ENCODE measurements at regions not wholly inside any gene's neighbourhood (a gene's known extent, or its start where the extent isn't known, plus 50 kb on each side); places are given as distances from the start of the nearest gene placed in this dataset.

DNA sequence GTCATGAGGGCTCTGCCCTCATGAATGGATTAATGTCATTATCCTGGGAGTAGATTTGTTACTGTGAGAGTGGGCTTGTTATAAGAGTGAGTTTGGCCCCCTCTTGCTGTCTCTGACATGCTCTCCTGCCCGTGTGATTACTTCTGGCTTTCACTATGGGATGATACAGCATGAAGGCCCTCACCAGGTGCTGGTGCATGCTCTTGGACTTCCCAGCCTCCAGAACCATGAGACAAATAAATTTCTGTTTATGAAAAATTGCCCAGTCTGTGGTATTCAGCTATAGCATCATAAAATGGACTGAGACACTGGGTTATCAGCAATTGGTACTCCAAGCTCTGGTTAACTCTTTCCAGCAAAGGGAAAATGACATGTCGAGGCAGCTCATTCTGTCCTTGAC is 76.2 kb upstream of the MAP3K7 start:
- Histone ChIP-seq H3K9me3 (ENCODE audit: insufficient read depth, low read length) (peaks cover 10% of the 10 kb centered on the region; the same call in 1 of the 2 replicates), H3K4me1 (ENCODE audit: insufficient read depth, insufficient read length) (no peaks in the 10 kb centered on the region), H3K9ac (ENCODE audit: insufficient read length, low read depth) (no peak overlapping the region), H3K27me3 (ENCODE audit: insufficient read depth, insufficient read length) (no peaks in the 10 kb centered on the region), H3K4me3 (ENCODE audit: insufficient read length, low read depth) (no peak overlapping the region), H3K36me3 (ENCODE audit: insufficient read depth, insufficient read length, low read length) (no peaks in the 10 kb centered on the region)
- DNase-seq (ENCODE audit: low read depth, low spot score): no peak
- no peak for TF ChIP-seq ZNF274 (IDR thresholded peaks at IDR 0.05; ENCODE audit: low read depth, low read length)
- TF ChIP-seq SUZ12 (IDR thresholded peaks at IDR 0.05; ENCODE audit: extremely low read depth, insufficient read depth, insufficient read length): no peak
- no peak for TF ChIP-seq YY1 (IDR thresholded peaks at IDR 0.05; ENCODE audit: insufficient read depth, insufficient read length)

DNA sequence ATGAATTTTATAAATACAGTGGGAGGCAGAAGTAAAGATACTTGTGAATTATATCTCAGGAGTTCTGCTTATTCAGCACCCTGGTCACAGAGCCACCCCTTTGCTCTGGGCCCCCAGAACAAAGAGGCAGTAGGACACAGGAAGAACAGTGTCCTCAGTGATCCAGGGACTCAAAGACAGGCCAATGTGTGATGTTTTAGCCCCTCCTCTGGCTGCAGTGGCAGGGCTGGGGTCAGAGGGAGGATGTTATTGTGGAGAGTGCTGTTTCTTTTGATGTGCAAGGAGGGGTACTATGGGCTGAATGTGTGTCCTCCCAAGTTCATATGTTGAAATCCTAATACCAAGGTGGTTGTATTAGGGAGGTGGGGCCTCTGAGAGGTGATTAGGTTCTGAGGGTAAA is 74.1 kb upstream of the MAP3K7 start:
- DNase-seq (ENCODE audit: low read depth, low spot score): no peak
- peaks cover 10% of the 10 kb centered on the region; the same call in 1 of the 2 replicates for H3K9me3 ChIP-seq (ENCODE audit: insufficient read depth, low read length)
- H3K4me1 ChIP-seq (ENCODE audit: insufficient read depth, insufficient read length): no peaks in the 10 kb centered on the region
- TF ChIP-seq YY1 (IDR thresholded peaks at IDR 0.05; ENCODE audit: insufficient read depth, insufficient read length): no peak
- no peak for TF ChIP-seq ZNF274 (IDR thresholded peaks at IDR 0.05; ENCODE audit: low read depth, low read length)
- no peak for TF ChIP-seq SUZ12 (IDR thresholded peaks at IDR 0.05; ENCODE audit: extremely low read depth, insufficient read depth, insufficient read length)
- no peaks in the 10 kb centered on the region for H3K36me3 ChIP-seq (ENCODE audit: insufficient read depth, insufficient read length, low read length)
- H3K4me3 ChIP-seq (ENCODE audit: insufficient read length, low read depth): no peak overlapping the region
- H3K27me3 ChIP-seq (ENCODE audit: insufficient read depth, insufficient read length): no peaks in the 10 kb centered on the region
- H3K9ac ChIP-seq (ENCODE audit: insufficient read length, low read depth): no peak overlapping the region

DNA sequence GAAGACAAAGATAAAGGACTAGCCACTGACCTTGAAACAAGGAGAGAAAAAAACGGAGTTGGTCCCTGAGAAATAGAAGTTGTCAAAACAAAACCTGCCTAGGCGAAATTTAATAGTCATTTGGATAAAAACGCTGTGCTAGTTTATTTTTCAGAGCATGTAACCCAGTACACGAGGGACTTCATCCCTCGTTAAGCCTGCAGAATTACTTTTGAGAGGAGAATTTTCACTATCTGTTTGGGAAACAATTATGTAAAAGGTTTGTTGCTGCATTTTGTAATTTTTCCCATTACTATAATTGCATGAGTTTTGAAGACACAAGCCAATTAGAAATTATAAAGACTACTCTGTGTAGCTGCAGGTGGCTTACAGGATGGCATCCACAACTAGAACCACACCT is 71.6 kb upstream of the MAP3K7 start:
- Histone ChIP-seq H3K9me3 (ENCODE audit: insufficient read depth, low read length) (peaks cover 8% of the 10 kb centered on the region; the same call in 1 of the 2 replicates), H3K4me1 (ENCODE audit: insufficient read depth, insufficient read length) (no peaks in the 10 kb centered on the region), H3K36me3 (ENCODE audit: insufficient read depth, insufficient read length, low read length) (no peaks in the 10 kb centered on the region), H3K27me3 (ENCODE audit: insufficient read depth, insufficient read length) (no peaks in the 10 kb centered on the region), H3K9ac (ENCODE audit: insufficient read length, low read depth) (no peak overlapping the region), H3K4me3 (ENCODE audit: insufficient read length, low read depth) (no peak overlapping the region)
- TF ChIP-seq SUZ12 (IDR thresholded peaks at IDR 0.05; ENCODE audit: extremely low read depth, insufficient read depth, insufficient read length) (no peak), ZNF274 (IDR thresholded peaks at IDR 0.05; ENCODE audit: low read depth, low read length) (no peak), YY1 (IDR thresholded peaks at IDR 0.05; ENCODE audit: insufficient read depth, insufficient read length) (no peak)
- no peak for DNase-seq (ENCODE audit: low read depth, low spot score)

- Histone ChIP-seq H3K4me3 (ENCODE audit: insufficient read length, low read depth) (no peak overlapping the region), H3K36me3 (ENCODE audit: insufficient read depth, insufficient read length, low read length) (no peaks in the 10 kb centered on the region), H3K9me3 (ENCODE audit: insufficient read depth, low read length) (no peaks in the 10 kb centered on the region), H3K9ac (ENCODE audit: insufficient read length, low read depth) (no peak overlapping the region), H3K27me3 (ENCODE audit: insufficient read depth, insufficient read length) (no peaks in the 10 kb centered on the region), H3K4me1 (ENCODE audit: insufficient read depth, insufficient read length) (no peaks in the 10 kb centered on the region)
- TF ChIP-seq SUZ12 (IDR thresholded peaks at IDR 0.05; ENCODE audit: extremely low read depth, insufficient read depth, insufficient read length): no peak
- TF ChIP-seq ZNF274 (IDR thresholded peaks at IDR 0.05; ENCODE audit: low read depth, low read length): no peak
- TF ChIP-seq YY1 (IDR thresholded peaks at IDR 0.05; ENCODE audit: insufficient read depth, insufficient read length): no peak
- DNase-seq (ENCODE audit: low read depth, low spot score): no peak
Observed at GRCh38 chr6:90656325-90656724, 69.5 kb upstream of the MAP3K7 start.

DNA sequence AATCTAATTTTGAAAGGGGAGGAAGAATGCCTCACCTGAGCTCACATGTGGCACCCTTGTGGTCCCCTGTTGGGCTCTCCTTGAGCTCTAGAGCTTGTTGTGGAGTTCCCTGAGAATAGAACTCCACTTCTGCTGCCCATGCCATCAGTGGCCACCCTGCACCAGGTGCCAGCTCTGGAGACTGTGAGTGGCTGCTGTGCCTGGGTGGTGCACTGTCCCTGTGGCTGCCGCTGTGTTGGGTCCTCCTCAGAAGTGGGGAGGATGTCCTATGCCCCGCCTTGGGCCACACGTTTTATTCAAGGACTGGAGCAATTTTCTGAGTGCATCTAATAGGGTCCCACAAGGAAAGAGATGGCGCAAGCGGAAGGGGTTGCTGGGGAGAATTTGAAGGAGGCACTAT is 67.9 kb upstream of the MAP3K7 start:
- no peak overlapping the region for H3K9ac ChIP-seq (ENCODE audit: insufficient read length, low read depth)
- no peak for DNase-seq (ENCODE audit: low read depth, low spot score)
- no peaks in the 10 kb centered on the region for H3K4me1 ChIP-seq (ENCODE audit: insufficient read depth, insufficient read length)
- H3K36me3 ChIP-seq (ENCODE audit: insufficient read depth, insufficient read length, low read length): no peaks in the 10 kb centered on the region
- TF ChIP-seq ZNF274 (IDR thresholded peaks at IDR 0.05; ENCODE audit: low read depth, low read length) (no peak), SUZ12 (IDR thresholded peaks at IDR 0.05; ENCODE audit: extremely low read depth, insufficient read depth, insufficient read length) (no peak), YY1 (IDR thresholded peaks at IDR 0.05; ENCODE audit: insufficient read depth, insufficient read length) (no peak)
- H3K27me3 ChIP-seq (ENCODE audit: insufficient read depth, insufficient read length): no peaks in the 10 kb centered on the region
- no peaks in the 10 kb centered on the region for H3K9me3 ChIP-seq (ENCODE audit: insufficient read depth, low read length)
- no peak overlapping the region for H3K4me3 ChIP-seq (ENCODE audit: insufficient read length, low read depth)

GRCh38 chr6:90654166-90654565 is 67.3 kb upstream of the MAP3K7 start:
- Histone ChIP-seq H3K9ac (ENCODE audit: insufficient read length, low read depth) (no peak overlapping the region), H3K4me1 (ENCODE audit: insufficient read depth, insufficient read length) (no peaks in the 10 kb centered on the region), H3K9me3 (ENCODE audit: insufficient read depth, low read length) (no peaks in the 10 kb centered on the region), H3K27me3 (ENCODE audit: insufficient read depth, insufficient read length) (no peaks in the 10 kb centered on the region), H3K36me3 (ENCODE audit: insufficient read depth, insufficient read length, low read length) (no peaks in the 10 kb centered on the region), H3K4me3 (ENCODE audit: insufficient read length, low read depth) (no peak overlapping the region)
- no peak for TF ChIP-seq YY1 (IDR thresholded peaks at IDR 0.05; ENCODE audit: insufficient read depth, insufficient read length)
- TF ChIP-seq ZNF274 (IDR thresholded peaks at IDR 0.05; ENCODE audit: low read depth, low read length): no peak
- TF ChIP-seq SUZ12 (IDR thresholded peaks at IDR 0.05; ENCODE audit: extremely low read depth, insufficient read depth, insufficient read length): no peak
- no peak for DNase-seq (ENCODE audit: low read depth, low spot score)

DNA sequence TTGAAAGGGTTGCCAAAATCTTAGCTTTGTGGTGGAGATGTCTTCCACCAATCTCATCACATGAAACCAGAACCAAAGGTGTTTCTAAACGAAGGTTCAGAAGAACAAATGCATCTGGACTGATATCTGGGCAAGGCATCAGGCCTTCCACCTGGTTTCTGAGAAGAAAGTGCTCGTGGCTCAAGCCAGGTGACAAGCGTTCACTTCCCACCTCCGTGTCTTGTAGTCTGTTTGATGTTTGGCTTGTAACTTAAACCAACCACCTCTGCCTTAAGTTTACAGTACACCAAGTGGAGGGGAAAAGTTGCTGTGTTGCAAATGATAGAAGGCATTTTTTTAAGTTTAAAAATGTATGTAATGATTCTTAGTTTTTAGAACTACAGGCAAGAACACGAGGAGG is 66.9 kb upstream of the MAP3K7 start:
- no peak for DNase-seq (ENCODE audit: low read depth, low spot score)
- Histone ChIP-seq H3K36me3 (ENCODE audit: insufficient read depth, insufficient read length, low read length) (no peaks in the 10 kb centered on the region), H3K9ac (ENCODE audit: insufficient read length, low read depth) (no peak overlapping the region), H3K4me3 (ENCODE audit: insufficient read length, low read depth) (no peak overlapping the region), H3K9me3 (ENCODE audit: insufficient read depth, low read length) (no peaks in the 10 kb centered on the region), H3K27me3 (ENCODE audit: insufficient read depth, insufficient read length) (no peaks in the 10 kb centered on the region), H3K4me1 (ENCODE audit: insufficient read depth, insufficient read length) (no peaks in the 10 kb centered on the region)
- no peak for TF ChIP-seq YY1 (IDR thresholded peaks at IDR 0.05; ENCODE audit: insufficient read depth, insufficient read length)
- TF ChIP-seq ZNF274 (IDR thresholded peaks at IDR 0.05; ENCODE audit: low read depth, low read length): no peak
- TF ChIP-seq SUZ12 (IDR thresholded peaks at IDR 0.05; ENCODE audit: extremely low read depth, insufficient read depth, insufficient read length): no peak
